Kidney tubule cell (primary cell): ENCODE measurements at regions not wholly inside any gene's neighbourhood (a gene's known extent, or its start where the extent isn't known, plus 50 kb on each side); places are given as distances from the start of the nearest gene placed in this dataset.
A peak's percentile ranks its signal among the peaks of the same experiment; 100 is the strongest.

Experiments
- DNase-seq: peaks from one replicate; pipeline ENCODE4 v3.0.0-alpha.2; 2018; ENCODE audit warnings: low spot score

GRCh38 chr2:181389524-181389923 is 67.7 kb upstream of the ITGA4 start:
- no peak for DNase-seq

- peak; percentile 84 for DNase-seq
These were observed 63.7 kb upstream of the ITGA4 start for GRCh38 chr2:181393472-181393871.

GRCh38 chr2:181394741-181395437 is 62.3 kb upstream of the ITGA4 start:
- no peak for DNase-seq

GRCh38 chr2:181395851-181396250 is 61.3 kb upstream of the ITGA4 start:
- no peak for DNase-seq

GRCh38 chr2:181396256-181397123 is 60.7 kb upstream of the ITGA4 start:
- DNase-seq, result no peak

- no peak for DNase-seq
These were observed 59.9 kb upstream of the ITGA4 start for GRCh38 chr2:181397331-181397730.

GRCh38 chr2:181398000-181398399 is 59.2 kb upstream of the ITGA4 start:
- no peak for DNase-seq

GRCh38 chr2:181399027-181399426 is 58.2 kb upstream of the ITGA4 start:
- no peak for DNase-seq

- no peak for DNase-seq
These were observed 52.7 kb upstream of the ITGA4 start for GRCh38 chr2:181404472-181404871.

- no peak for DNase-seq
These were observed 50.0 kb upstream of the ITGA4 start for GRCh38 chr2:181407171-181407570.
